ENCODE measurements at regions not wholly inside any gene's neighbourhood (a gene's known extent, or its start where the extent isn't known, plus 50 kb on each side); places are given as distances from the start of the nearest gene placed in this dataset.
"Not testable (repeated sequence)": the region's sequence is repeated elsewhere in the genome, so short reads cannot be mapped to it uniquely, and the experiment has no call there.

GRCh38 chr4:53959343-53960120, 104.9 kb downstream of the CHIC2 start:
- DNase-seq = no peak

- no peak for DNase-seq
Observed at GRCh38 chr4:53956454-53956853, 108.0 kb downstream of the CHIC2 start.

- no peak for DNase-seq
Observed at GRCh38 chr4:53956053-53956452, 108.4 kb downstream of the CHIC2 start.

GRCh38 chr4:53951414-53951813, 113.0 kb downstream of the CHIC2 start:
- no peak for DNase-seq

GRCh38 chr4:53943345-53944085, 120.9 kb downstream of the CHIC2 start:
- no peak for DNase-seq

GRCh38 chr4:53942712-53943111, 121.7 kb downstream of the CHIC2 start:
- no peak for DNase-seq

GRCh38 chr4:53941331-53941730, 123.1 kb downstream of the CHIC2 start:
- no peak for DNase-seq

- not testable (repeated sequence) for DNase-seq
Observed at GRCh38 chr4:53939892-53940291, 124.5 kb downstream of the CHIC2 start.

- no peak for DNase-seq
Observed at GRCh38 chr4:53937918-53938317, 126.5 kb downstream of the CHIC2 start.

GRCh38 chr4:53937327-53937726, 127.1 kb downstream of the CHIC2 start:
- DNase-seq = no peak

GRCh38 chr4:53935780-53936179, 128.6 kb downstream of the CHIC2 start:
- no peak for DNase-seq

GRCh38 chr4:53932796-53933610, 131.4 kb downstream of the CHIC2 start:
- DNase-seq = no peak

GRCh38 chr4:53931461-53931961, 132.9 kb downstream of the CHIC2 start:
- DNase-seq = no peak

- DNase-seq = no peak
Observed at GRCh38 chr4:53929955-53930798, 134.2 kb downstream of the CHIC2 start.

GRCh38 chr4:53929311-53929710, 135.1 kb downstream of the CHIC2 start:
- no peak for DNase-seq

- peak; percentile 1 for DNase-seq
Observed at GRCh38 chr4:53928825-53929224, 135.6 kb downstream of the CHIC2 start.

- DNase-seq = no peak
Observed at GRCh38 chr4:53925050-53925605, 139.3 kb downstream of the CHIC2 start.

- DNase-seq = no peak
Observed at GRCh38 chr4:53924333-53925049, 139.9 kb downstream of the CHIC2 start.

- DNase-seq = no peak
Observed at GRCh38 chr4:53923921-53924320, 140.5 kb downstream of the CHIC2 start.

GRCh38 chr4:53921856-53922255, 142.5 kb downstream of the CHIC2 start:
- no peak for DNase-seq

GRCh38 chr4:53920883-53921282, 143.5 kb downstream of the CHIC2 start:
- DNase-seq = no peak

Data from SIG-M5 (cell line).